ENCODE measurements at regions not wholly inside any gene's neighbourhood (a gene's known extent, or its start where the extent isn't known, plus 50 kb on each side); places are given as distances from the start of the nearest gene placed in this dataset.
"Not testable (repeated sequence)": the region's sequence is repeated elsewhere in the genome, so short reads cannot be mapped to it uniquely, and the experiment has no call there.

DNA sequence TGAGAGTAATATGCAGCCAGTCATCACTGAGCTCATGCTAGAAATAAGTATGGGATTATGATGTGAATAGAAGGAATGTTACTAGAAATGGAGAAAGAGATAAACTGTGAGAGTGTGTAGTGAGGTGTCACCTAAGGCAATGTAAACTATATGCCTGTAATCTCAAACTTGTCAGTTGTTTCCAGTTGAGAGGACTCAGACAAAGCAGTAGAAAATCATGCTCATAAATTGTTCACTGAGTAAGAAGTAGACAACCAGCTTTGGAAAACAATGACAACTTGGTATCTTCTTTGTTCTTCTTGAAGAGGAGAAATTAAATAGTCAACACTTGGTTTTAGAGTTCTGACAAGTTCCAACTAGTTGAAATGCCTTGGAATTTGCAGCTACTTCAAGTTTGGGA lies 148.5 kb upstream of the OR4E1 start:
- no peaks in the 10 kb centered on the region for H3K36me3 ChIP-seq
- intact Hi-C loops (cut with DNase I): no loop called here
- DNase-seq (no peak), ATAC-seq (no peak)
- H3K4me1 ChIP-seq: no peaks in the 10 kb centered on the region
- H3K9me3 ChIP-seq: peaks cover 0 to 8% of the 10 kb centered on the region in 2 donors
- H3K4me3 ChIP-seq: no peak overlapping the region
- TF ChIP-seq, protein P1, sequence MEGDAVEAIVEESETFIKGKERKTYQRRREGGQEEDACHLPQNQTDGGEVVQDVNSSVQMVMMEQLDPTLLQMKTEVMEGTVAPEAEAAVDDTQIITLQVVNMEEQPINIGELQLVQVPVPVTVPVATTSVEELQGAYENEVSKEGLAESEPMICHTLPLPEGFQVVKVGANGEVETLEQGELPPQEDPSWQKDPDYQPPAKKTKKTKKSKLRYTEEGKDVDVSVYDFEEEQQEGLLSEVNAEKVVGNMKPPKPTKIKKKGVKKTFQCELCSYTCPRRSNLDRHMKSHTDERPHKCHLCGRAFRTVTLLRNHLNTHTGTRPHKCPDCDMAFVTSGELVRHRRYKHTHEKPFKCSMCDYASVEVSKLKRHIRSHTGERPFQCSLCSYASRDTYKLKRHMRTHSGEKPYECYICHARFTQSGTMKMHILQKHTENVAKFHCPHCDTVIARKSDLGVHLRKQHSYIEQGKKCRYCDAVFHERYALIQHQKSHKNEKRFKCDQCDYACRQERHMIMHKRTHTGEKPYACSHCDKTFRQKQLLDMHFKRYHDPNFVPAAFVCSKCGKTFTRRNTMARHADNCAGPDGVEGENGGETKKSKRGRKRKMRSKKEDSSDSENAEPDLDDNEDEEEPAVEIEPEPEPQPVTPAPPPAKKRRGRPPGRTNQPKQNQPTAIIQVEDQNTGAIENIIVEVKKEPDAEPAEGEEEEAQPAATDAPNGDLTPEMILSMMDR (IDR thresholded peaks at IDR 0.05): no peak
- no peak overlapping the region for H3K27ac ChIP-seq
- H3K27me3 ChIP-seq: peaks cover 0 to 6% of the 10 kb centered on the region in 2 donors

DNA sequence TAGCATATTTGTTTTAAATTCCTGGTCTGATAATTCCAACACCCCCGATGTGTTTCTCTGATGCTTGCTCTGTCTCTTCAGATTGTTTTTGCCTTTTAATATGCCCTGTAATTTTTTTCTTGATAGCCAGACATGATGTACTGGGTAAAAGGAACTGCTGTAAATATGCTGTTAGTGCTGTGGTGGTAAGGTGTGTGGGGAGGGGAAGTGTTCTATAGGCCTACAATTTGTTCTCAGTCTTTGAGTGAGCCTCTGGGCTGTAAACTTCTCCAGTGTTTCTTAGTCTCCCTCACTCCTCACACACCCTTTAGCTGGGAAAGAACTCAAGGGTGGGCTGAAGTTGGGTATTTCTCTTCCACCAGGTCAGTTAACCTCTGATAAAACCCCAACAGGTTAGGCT lies 147.0 kb upstream of the OR4E1 start:
- H3K27ac ChIP-seq: no peak overlapping the region
- intact Hi-C loops (cut with DNase I): no loop called here
- ATAC-seq: no peak
- DNase-seq: no peak
- no peaks in the 10 kb centered on the region for H3K4me1 ChIP-seq
- H3K36me3 ChIP-seq: no peaks in the 10 kb centered on the region
- TF ChIP-seq, protein P1 (IDR thresholded peaks at IDR 0.05): no peak
- H3K27me3 ChIP-seq: no peaks in the 10 kb centered on the region
- H3K4me3 ChIP-seq: no peak overlapping the region
- peaks cover 0 to 20% of the 10 kb centered on the region in 2 donors for H3K9me3 ChIP-seq

DNA sequence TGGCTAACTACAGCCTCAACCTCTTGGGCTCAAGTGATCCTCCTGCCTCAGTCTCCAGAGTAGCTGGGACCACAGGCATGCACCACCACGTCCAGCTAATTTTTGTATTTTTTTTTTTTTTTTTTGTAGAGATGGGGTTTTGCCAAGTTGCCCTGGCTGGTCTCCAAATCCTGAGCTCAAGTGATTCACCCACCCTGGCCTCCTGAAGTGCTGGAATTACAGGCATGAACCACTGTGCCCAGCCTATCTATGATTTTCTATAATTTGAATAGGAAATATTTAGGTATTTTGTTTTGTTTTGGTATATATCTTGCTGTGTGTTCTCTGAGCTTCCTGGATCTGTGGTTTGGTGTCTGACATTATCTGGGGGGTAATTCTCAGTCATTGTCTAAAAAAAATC lies 146.3 kb upstream of the OR4E1 start:
- H3K27me3 ChIP-seq; intact Hi-C loops (cut with DNase I); H3K36me3 ChIP-seq; DNase-seq; H3K4me3 ChIP-seq; H3K4me1 ChIP-seq; H3K27ac ChIP-seq; ATAC-seq: not testable (repeated sequence)
- H3K9me3 ChIP-seq: peaks cover 0 to 23% of the 10 kb centered on the region in 2 donors

DNA sequence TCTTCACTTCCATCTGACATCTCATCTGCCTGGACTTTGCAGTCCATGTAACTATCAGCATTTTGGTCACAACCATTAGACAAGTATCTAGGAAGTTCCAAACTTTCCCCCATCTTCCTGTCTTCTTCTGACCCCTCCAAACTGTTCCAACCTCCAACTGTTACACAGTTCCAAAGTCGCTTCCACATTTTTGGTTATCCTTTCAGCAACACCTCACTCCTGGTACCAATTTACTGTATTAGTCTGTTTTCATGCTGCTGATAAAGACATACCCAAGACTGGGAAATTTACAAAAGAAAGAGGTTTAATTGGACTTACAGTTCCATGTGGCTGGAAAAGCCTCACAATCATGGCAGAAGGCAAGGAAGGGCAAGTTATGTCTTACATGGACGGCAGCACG lies 143.4 kb upstream of the OR4E1 start:
- H3K27ac ChIP-seq; H3K27me3 ChIP-seq; intact Hi-C loops (cut with DNase I); H3K36me3 ChIP-seq; ATAC-seq; DNase-seq; H3K4me3 ChIP-seq; H3K4me1 ChIP-seq: not testable (repeated sequence)
- H3K9me3 ChIP-seq: peaks cover 0 to 26% of the 10 kb centered on the region in 2 donors

DNA sequence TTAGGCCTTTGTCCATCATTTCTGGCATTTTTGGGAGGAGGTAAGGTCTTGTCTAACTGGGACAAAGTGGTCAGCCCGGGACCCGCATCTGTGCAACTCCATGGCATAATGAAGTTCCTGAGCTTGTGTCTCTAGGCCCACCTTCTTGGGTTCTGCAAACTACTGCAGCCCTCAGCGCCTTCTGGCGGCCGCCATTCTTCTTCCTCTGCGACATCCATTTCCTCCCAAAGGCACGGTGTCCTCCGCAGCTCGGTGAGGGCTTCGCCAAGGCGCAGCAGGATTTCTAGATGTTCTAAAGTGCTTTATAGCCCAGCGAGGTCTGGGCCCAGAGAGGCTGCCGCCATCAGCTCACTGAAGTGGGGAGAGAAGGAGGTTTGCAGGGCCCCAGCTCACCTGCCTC lies 134.4 kb upstream of the OR4E1 start:
- no peaks in the 10 kb centered on the region for H3K9me3 ChIP-seq
- H3K36me3 ChIP-seq: no peaks in the 10 kb centered on the region
- TF ChIP-seq, protein P1 (IDR thresholded peaks at IDR 0.05): no peak
- DNase-seq (no peak), ATAC-seq (no peak)
- no peak overlapping the region for H3K27ac ChIP-seq
- H3K27me3 ChIP-seq: no peaks in the 10 kb centered on the region
- no peak overlapping the region for H3K4me3 ChIP-seq
- H3K4me1 ChIP-seq: no peaks in the 10 kb centered on the region
- intact Hi-C loops (cut with DNase I): no loop called here

DNA sequence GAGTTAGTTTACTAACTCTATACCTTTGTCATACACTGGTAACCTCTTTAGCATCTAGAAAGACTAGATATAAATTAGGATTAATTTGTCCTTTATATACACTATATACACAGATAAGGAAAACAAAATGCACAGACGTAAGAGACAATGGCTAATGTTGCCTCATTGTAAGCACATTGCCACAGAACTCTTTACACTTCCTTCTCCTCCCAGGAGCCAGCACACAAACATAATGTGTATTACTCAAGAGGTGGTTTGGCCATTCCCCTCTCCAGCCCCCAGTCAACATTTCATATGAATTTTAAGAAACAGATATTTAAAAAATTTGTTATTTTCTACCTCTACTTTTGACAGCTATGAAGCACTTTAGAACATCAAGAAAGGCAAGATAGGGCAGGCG lies 131.4 kb upstream of the OR4E1 start:
- Histone ChIP-seq H3K36me3 (no peaks in the 10 kb centered on the region), H3K9me3 (no peaks in the 10 kb centered on the region), H3K4me3 (no peak overlapping the region), H3K4me1 (no peaks in the 10 kb centered on the region), H3K27me3 (no peaks in the 10 kb centered on the region), H3K27ac (no peak overlapping the region)
- TF ChIP-seq, protein P1 (IDR thresholded peaks at IDR 0.05): no peak
- DNase-seq (no peak), ATAC-seq (no peak)
- intact Hi-C loops (cut with DNase I): no loop called here

Data from left lung (tissue), 4 donors.